ENCODE measurements at regions not wholly inside any gene's neighbourhood (a gene's known extent, or its start where the extent isn't known, plus 50 kb on each side); places are given as distances from the start of the nearest gene placed in this dataset.

GRCh38 chr20:40325006-40325568, 363.9 kb downstream of the MAFB start:
- Histone ChIP-seq H3K23ac (ENCODE audit: insufficient read length) (no peak overlapping the region), H3K4ac (replicated peaks; ENCODE audit: insufficient read length, low read depth, low read length) (no peak overlapping the region), H3K9ac (replicated peaks in 1 of 4; ENCODE audit: extremely low read depth in 1 of 4, low read depth in 3 of 4, low read length in 3 of 4) (no peak overlapping the region), H4K20me1 (replicated peaks in 1 of 2; ENCODE audit: control insufficient read depth in 1 of 2, insufficient read depth in 2 of 2, low read length in 2 of 2) (no peaks in the 10 kb centered on the region), H3K4me2 (ENCODE audit: insufficient read depth in 1 of 2, low read depth in 2 of 2, low read length in 2 of 2) (no peak overlapping the region), H3K4me3 (ENCODE audit: extremely low read depth in 1 of 4, insufficient read depth in 2 of 4, low read depth in 3 of 4, low read length in 4 of 4) (no peak overlapping the region), H2BK120ac (replicated peaks; ENCODE audit: low read depth, low read length) (no peak overlapping the region), H3K27me3 (replicated peaks in 1 of 4; ENCODE audit: control insufficient read depth in 3 of 4, extremely low read depth in 1 of 4, insufficient read depth in 3 of 4, low read length in 3 of 4) (no peaks in the 10 kb centered on the region), H2AFZ (ENCODE audit: low read length) (no peak overlapping the region), H2BK5ac (ENCODE audit: low read depth, low read length) (no peak overlapping the region), H3K56ac (replicated peaks; ENCODE audit: insufficient read length, low read depth, low read length) (no peak overlapping the region), H3K4me1 (replicated peaks in 1 of 4; ENCODE audit: control insufficient read depth in 3 of 4, insufficient read depth in 4 of 4, low read length in 3 of 4) (peaks cover 0 to 5% (median 1%) of the 10 kb centered on the region in 4 experiments; a peak in 4 of 7 replicates), H3K18ac (ENCODE audit: extremely low read depth, low read length) (no peak overlapping the region), H2AK5ac (ENCODE audit: low read depth, low read length) (no peak overlapping the region), H4K91ac (replicated peaks; ENCODE audit: insufficient read length, low read length) (no peak overlapping the region), H3K27ac (ENCODE audit: low read depth, low read length) (no peak overlapping the region), H3K14ac (ENCODE audit: insufficient read length) (no peak overlapping the region), H3K79me2 (ENCODE audit: control insufficient read depth in 1 of 2, insufficient read depth in 2 of 2, low read length in 2 of 2) (no peaks in the 10 kb centered on the region), H3K79me1 (ENCODE audit: low read depth, low read length) (no peaks in the 10 kb centered on the region), H4K8ac (ENCODE audit: extremely low read depth, insufficient read depth, low read length) (no peak overlapping the region), H3K36me3 (ENCODE audit: control insufficient read depth in 2 of 4, insufficient read depth in 4 of 4, low read length in 3 of 4) (no peaks in the 10 kb centered on the region), H2BK20ac (ENCODE audit: low read length) (no peak overlapping the region), H2BK12ac (ENCODE audit: low read depth, low read length) (no peak overlapping the region), H4K5ac (ENCODE audit: insufficient read length, low read depth, low read length) (no peak overlapping the region), H2BK15ac (ENCODE audit: low read length) (no peak overlapping the region), H3K23me2 (ENCODE audit: low read depth, low read length) (no peaks in the 10 kb centered on the region), H3K9me3 (ENCODE audit: insufficient read depth in 2 of 2, low read depth in 1 of 2, low read length in 1 of 2) (no peaks in the 10 kb centered on the region)
- WGBS, 2 experiments (ENCODE audit: extremely low coverage in 1 of 2, insufficient coverage in 1 of 2, insufficient read length in 1 of 2, insufficient replicate concordance in 2 of 2, low coverage in 1 of 2, low lambda C conversion rate in 2 of 2, missing lambda C conversion rate in 1 of 2), result 93% methylated on average over 2 of the region's 2 CpGs; no CpG with 5 or more reads in 1 of the 2 experiments
- CTCF ChIA-PET (ENCODE audit: partially characterized antibody), result no interaction called here
- no peak for FAIRE-seq
- no peak for DNase-seq (ENCODE audit: low read depth in 1 of 2, low spot score in 2 of 2)
- TF ChIP-seq SP4 (IDR thresholded peaks at IDR 0.05; ENCODE audit: low read length) (no peak), SAP30 (IDR thresholded peaks at IDR 0.05; ENCODE audit: insufficient read depth, insufficient replicate concordance, low read length) (no peak), MAX (IDR thresholded peaks at IDR 0.05) (no peak), GTF2F1 (IDR thresholded peaks at IDR 0.05; ENCODE audit: borderline replicate concordance, low read depth, low read length) (no peak), ASH2L (IDR thresholded peaks at IDR 0.05; ENCODE audit: low read length) (no peak), SRF (IDR thresholded peaks at IDR 0.05; ENCODE audit: low read depth, low read length) (no peak), EZH2 (IDR thresholded peaks at IDR 0.05; ENCODE audit: low read depth, low read length, severe bottlenecking) (no peak), BACH1 (IDR thresholded peaks at IDR 0.05; ENCODE audit: low read length) (no peak)
- POLR2A ChIA-PET (ENCODE audit: partially characterized antibody), result interaction anchor here (1.1 kb wide), 1 partner anchor 10 kb away, joined by 3 read pairs; no protein-coding TSS in a partner anchor
